GM12878 (cell line): ENCODE measurements at regions not wholly inside any gene's neighbourhood (a gene's known extent, or its start where the extent isn't known, plus 50 kb on each side); places are given as distances from the start of the nearest gene placed in this dataset.

Experiments used
- ATF7 ChIP-seq: fragments of 450-650 bp; IDR thresholded peaks from 2 replicates; pipeline ENCODE4 v1.6.1; 2016; ENCODE audit warnings: low read depth, mild to moderate bottlenecking
- BHLHE40 ChIP-seq, 2 experiments: fragments of 450-650 bp in 1 of 2; IDR thresholded peaks; 2 replicates each; pipeline ENCODE4 v1.6.1; 2011 to 2017; ENCODE audit warnings: low read depth in 2 of 2, borderline replicate concordance in 1 of 2, improper control_type of control experiment in 1 of 2, low read length in 1 of 2, mild to moderate bottlenecking in 1 of 2

DNA sequence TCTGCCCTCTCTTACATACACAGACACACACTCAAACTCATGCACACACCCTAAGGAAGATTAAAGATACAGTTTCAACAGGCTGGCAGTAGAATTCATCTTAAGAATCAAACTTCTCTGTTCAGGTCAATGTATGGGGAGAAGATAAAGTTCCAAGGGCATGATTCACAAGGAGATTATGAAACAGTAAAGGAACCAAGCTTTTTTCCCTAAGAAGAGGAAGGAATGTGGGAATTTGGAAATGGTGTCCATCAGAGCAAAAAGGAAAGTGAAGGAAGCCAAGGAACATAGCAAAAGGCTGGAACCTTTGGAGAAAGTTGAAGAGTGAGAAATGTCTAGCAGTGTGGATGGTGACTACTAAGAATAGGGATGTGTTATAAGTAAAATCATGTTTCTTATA lies 191.0 kb upstream of the NPY2R start:
- TF ChIP-seq BHLHE40 (IDR thresholded peaks at IDR 0.05; ENCODE audit: borderline replicate concordance in 1 of 2, low read depth in 2 of 2, low read length in 1 of 2) (no peak), ATF7 (no peak)
